DND-41 (cell line): ENCODE measurements at regions not wholly inside any gene's neighbourhood (a gene's known extent, or its start where the extent isn't known, plus 50 kb on each side); places are given as distances from the start of the nearest gene placed in this dataset.

Experiments
- CTCF ChIP-seq: IDR thresholded peaks from 2 replicates; pipeline ENCODE4 v1.5.1; 2012; ENCODE audit warnings: borderline replicate concordance, low read length, moderate library complexity, mild to moderate bottlenecking; ENCODE audit not compliant: poor library complexity, severe bottlenecking; ENCODE audit errors: extremely low read depth
- EZH2 ChIP-seq: IDR thresholded peaks from 3 replicates; pipeline ENCODE4 v1.6.1; 2012; ENCODE audit warnings: borderline replicate concordance, low read depth, mild to moderate bottlenecking, moderate library complexity, low read length, inconsistent platforms; ENCODE audit not compliant: severe bottlenecking

GRCh38 chr13:90673746-90674145 lies 673.7 kb upstream of the MIR17HG start:
- TF ChIP-seq EZH2 = no peak
- no peak for TF ChIP-seq CTCF
